ENCODE measurements at regions not wholly inside any gene's neighbourhood (a gene's known extent, or its start where the extent isn't known, plus 50 kb on each side); places are given as distances from the start of the nearest gene placed in this dataset.

GRCh38 chr12:24743941-24744793 lies 204.7 kb downstream of the BCAT1 start:
- no peaks in the 10 kb centered on the region for H3K9me2 ChIP-seq (ENCODE audit: insufficient read depth, low read length)
- H4K20me1 ChIP-seq (ENCODE audit: insufficient read depth), result no peaks in the 10 kb centered on the region
- no peaks in the 10 kb centered on the region for H3K79me2 ChIP-seq (replicated peaks; ENCODE audit: insufficient read depth, low read length)
- no peaks in the 10 kb centered on the region for H3K27me3 ChIP-seq (ENCODE audit: insufficient read depth, low read depth, low read length)
- no peaks in the 10 kb centered on the region for H3K36me3 ChIP-seq (ENCODE audit: insufficient read depth, low read length)
- H3F3A ChIP-seq (ENCODE audit: insufficient read depth, low read length, poor library complexity, severe bottlenecking), result no peaks in the 10 kb centered on the region
- no peak overlapping the region for H3K9ac ChIP-seq (ENCODE audit: low read length)
- no peak overlapping the region for H3K27ac ChIP-seq (ENCODE audit: low read length)
- no peak overlapping the region for H2AFZ ChIP-seq (ENCODE audit: low read depth, low read length)
- TF ChIP-seq RAD21 (conservative IDR thresholded peaks at IDR 0.05) (no peak), POLR2AphosphoS5 (IDR thresholded peaks at IDR 0.05) (no peak)
- no peak overlapping the region for H3K4me2 ChIP-seq (ENCODE audit: low read length)
- H3K9me3 ChIP-seq (ENCODE audit: low read length), result no peaks in the 10 kb centered on the region
- no peak overlapping the region for H3K4me3 ChIP-seq (ENCODE audit: low read length)

- no peak overlapping the region for H2AFZ ChIP-seq (ENCODE audit: low read depth, low read length)
- H4K20me1 ChIP-seq (ENCODE audit: insufficient read depth), result no peaks in the 10 kb centered on the region
- H3K9me3 ChIP-seq (ENCODE audit: low read length), result no peaks in the 10 kb centered on the region
- H3K4me2 ChIP-seq (ENCODE audit: low read length), result no peak overlapping the region
- H3K27me3 ChIP-seq (ENCODE audit: insufficient read depth, low read depth, low read length), result no peaks in the 10 kb centered on the region
- H3K9me2 ChIP-seq (ENCODE audit: insufficient read depth, low read length), result no peaks in the 10 kb centered on the region
- H3K79me2 ChIP-seq (replicated peaks; ENCODE audit: insufficient read depth, low read length), result no peaks in the 10 kb centered on the region
- H3K36me3 ChIP-seq (ENCODE audit: insufficient read depth, low read length), result no peaks in the 10 kb centered on the region
- no peak overlapping the region for H3K9ac ChIP-seq (ENCODE audit: low read length)
- no peak overlapping the region for H3K4me3 ChIP-seq (ENCODE audit: low read length)
- no peaks in the 10 kb centered on the region for H3F3A ChIP-seq (ENCODE audit: insufficient read depth, low read length, poor library complexity, severe bottlenecking)
- TF ChIP-seq CTCF (IDR thresholded peaks at IDR 0.05; ENCODE audit: poor library complexity, severe bottlenecking) (no peak), EZH2 (IDR thresholded peaks at IDR 0.05; ENCODE audit: borderline replicate concordance, insufficient read depth, low read length, poor library complexity, severe bottlenecking) (no peak), EP300 (conservative IDR thresholded peaks at IDR 0.05; ENCODE audit: poor library complexity, severe bottlenecking) (no peak), POLR2AphosphoS5 (IDR thresholded peaks at IDR 0.05) (no peak), MXI1 (conservative IDR thresholded peaks at IDR 0.05; ENCODE audit: poor library complexity, severe bottlenecking) (no peak), RAD21 (conservative IDR thresholded peaks at IDR 0.05) (no peak), SMC3 (conservative IDR thresholded peaks at IDR 0.05; ENCODE audit: poor library complexity) (no peak), REST (IDR thresholded peaks at IDR 0.05; ENCODE audit: borderline replicate concordance) (no peak), TAF1 (IDR thresholded peaks at IDR 0.05; ENCODE audit: low read depth) (no peak)
- no peak overlapping the region for H3K27ac ChIP-seq (ENCODE audit: low read length)
Measured at GRCh38 chr12:24742378-24742777, 206.5 kb downstream of the BCAT1 start.
